CD4-positive, alpha-beta memory T cell (primary cell): ENCODE measurements at regions not wholly inside any gene's neighbourhood (a gene's known extent, or its start where the extent isn't known, plus 50 kb on each side); places are given as distances from the start of the nearest gene placed in this dataset.

Experiments
- CTCF ChIA-PET: fragments of 350-600 bp; sonication (Branson Sonifier 250); formaldehyde crosslinking; loops from one replicate; lab custom pipeline; 2021; ENCODE audit warnings: inconsistent platforms; ENCODE audit not compliant: partially characterized antibody; lab: Charles Lee
- POLR2A ChIA-PET: fragments of 350-600 bp; sonication (Branson Sonifier 250); formaldehyde crosslinking; loops from one replicate; lab custom pipeline; 2021; ENCODE audit not compliant: partially characterized antibody; lab: Charles Lee
- DNase-seq, 5 donors: peaks; one replicate each; pipeline versions ENCODE4 v3.0.0 to v3.0.0-alpha.2; 2020 to 2022; ENCODE audit warnings: mixed read lengths in 1 of 5
- H3K27ac ChIP-seq: one replicate; pipeline ENCODE4 v1.7.0; 2013; ENCODE audit warnings: low read depth, low read length
- H3K27me3 ChIP-seq: 2 replicates; pipeline ENCODE4 v1.7.0; 2013; ENCODE audit warnings: mild to moderate bottlenecking, low read length, moderate library complexity; ENCODE audit not compliant: insufficient read depth
- H3K36me3 ChIP-seq: 2 replicates; pipeline ENCODE4 v1.7.0; 2013; ENCODE audit warnings: mild to moderate bottlenecking, low read length, moderate library complexity; ENCODE audit not compliant: insufficient read depth
- H3K4me1 ChIP-seq: 2 replicates; pipeline ENCODE4 v1.7.0; 2013; ENCODE audit warnings: mild to moderate bottlenecking, low read length, moderate library complexity; ENCODE audit not compliant: insufficient read depth
- H3K4me3 ChIP-seq, 2 donors: one replicate each; pipeline ENCODE4 v1.7.0; 2013; ENCODE audit warnings: low read length in 2 of 2, mild to moderate bottlenecking in 1 of 2
- H3K9me3 ChIP-seq, 2 donors: one replicate each; pipeline ENCODE4 v1.7.0; 2013; ENCODE audit warnings: low read length in 2 of 2, control low read depth in 1 of 2; ENCODE audit not compliant: control insufficient read depth in 1 of 2
- H3K27ac Mint-ChIP-seq, 7 donors: one replicate each; pipeline ENCODE4 v1.8.0; 2020 to 2021; ENCODE audit warnings: mixed read lengths in 7 of 7, mild to moderate bottlenecking in 6 of 7, inconsistent platforms in 3 of 7, moderate library complexity in 3 of 7
- H3K27me3 Mint-ChIP-seq, 2 donors: one replicate each; pipeline ENCODE4 v1.8.0; 2020 to 2021; ENCODE audit warnings: mixed read lengths in 2 of 2
- H3K36me3 Mint-ChIP-seq, 2 donors: one replicate each; pipeline ENCODE4 v1.8.0; 2020 to 2021; ENCODE audit warnings: mixed read lengths in 2 of 2, inconsistent platforms in 1 of 2, mild to moderate bottlenecking in 1 of 2
- H3K4me1 Mint-ChIP-seq, 4 donors: one replicate each; pipeline ENCODE4 v1.8.0; 2020 to 2021; ENCODE audit warnings: mixed read lengths in 4 of 4, mild to moderate bottlenecking in 1 of 4
- H3K4me3 Mint-ChIP-seq, 8 donors: one replicate each; pipeline ENCODE4 v1.8.0; 2020 to 2021; ENCODE audit warnings: mixed read lengths in 8 of 8, mild to moderate bottlenecking in 7 of 8, moderate library complexity in 6 of 8, inconsistent platforms in 3 of 8
- H3K9me3 Mint-ChIP-seq, 8 donors: one replicate each; pipeline ENCODE4 v1.8.0; 2020 to 2021; ENCODE audit warnings: mixed read lengths in 8 of 8, mild to moderate bottlenecking in 5 of 8, inconsistent platforms in 3 of 8, moderate library complexity in 1 of 8
- intact Hi-C: fragments of 100-400 bp; cut with micrococcal nuclease; formaldehyde crosslinking; loops from one replicate; pipeline ENCODE4 v1.15.1; 2023

DNA sequence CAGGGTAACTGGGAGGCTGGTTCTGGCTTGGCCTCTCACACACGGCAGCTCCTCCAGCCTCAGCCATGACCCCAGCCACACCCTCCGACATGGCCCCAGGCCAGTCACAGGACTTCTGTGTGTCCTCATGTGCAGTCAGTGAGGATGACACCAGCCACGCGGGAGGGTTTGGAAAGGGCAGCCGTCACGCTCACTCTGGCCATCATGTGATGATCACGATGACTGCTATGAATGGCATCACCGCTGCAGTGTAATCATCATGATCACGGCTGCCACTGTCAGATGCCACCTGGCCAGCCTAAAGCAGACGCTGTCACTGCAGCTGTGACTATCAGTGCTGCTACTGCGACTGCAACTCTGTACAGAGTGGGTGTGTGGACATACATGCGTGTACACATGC is 640.9 kb downstream of the BRD1 start:
- intact Hi-C loops, result no loop called here
- Histone ChIP-seq H3K27me3 (no peaks in the 10 kb centered on the region), H3K4me3 (no peak overlapping the region), H3K27ac (no peak overlapping the region), H3K9me3 (no peaks in the 10 kb centered on the region), H3K36me3 (no peaks in the 10 kb centered on the region), H3K4me1 (no peaks in the 10 kb centered on the region)
- ChIA-PET POLR2A (no interaction called here), CTCF (no interaction called here)
- H3K9me3 Mint-ChIP-seq, result peaks cover 0 to 6% (median 0%) of the 10 kb centered on the region in 8 donors
- H3K27ac Mint-ChIP-seq, result no peak overlapping the region
- H3K4me3 Mint-ChIP-seq, result no peak overlapping the region
- no peaks in the 10 kb centered on the region for H3K36me3 Mint-ChIP-seq
- H3K27me3 Mint-ChIP-seq, result peaks cover 9 to 13% of the 10 kb centered on the region in 2 donors
- peaks cover 0 to 3% (median 0%) of the 10 kb centered on the region in 4 donors for H3K4me1 Mint-ChIP-seq
- DNase-seq, result no peak

DNA sequence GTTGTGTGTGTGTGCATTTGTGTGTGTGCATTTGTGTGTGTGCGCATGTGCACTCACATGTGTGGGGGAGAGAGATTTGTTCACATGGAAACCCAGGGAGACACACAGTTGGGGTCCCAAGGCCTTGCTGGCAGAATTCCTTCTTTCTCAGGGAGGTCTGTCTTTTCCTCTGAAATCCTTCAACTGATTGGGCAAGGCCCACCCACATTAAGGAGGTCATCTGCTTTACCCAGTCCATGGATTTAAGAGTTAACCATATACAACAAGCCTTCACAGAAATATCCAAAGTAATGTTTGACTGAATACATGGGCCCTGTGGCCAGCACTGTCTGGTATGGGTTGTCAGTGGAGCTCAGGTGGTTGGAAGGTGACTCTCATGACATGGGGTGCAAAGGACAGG is 641.4 kb downstream of the BRD1 start:
- intact Hi-C loops, result no loop called here
- CTCF ChIA-PET, result no interaction called here
- peaks cover 0 to 6% (median 0%) of the 10 kb centered on the region in 8 donors for H3K9me3 Mint-ChIP-seq
- no peaks in the 10 kb centered on the region for H3K4me1 ChIP-seq
- no peaks in the 10 kb centered on the region for H3K9me3 ChIP-seq
- no peaks in the 10 kb centered on the region for H3K36me3 Mint-ChIP-seq
- no peak overlapping the region for H3K4me3 Mint-ChIP-seq
- no peak for DNase-seq
- POLR2A ChIA-PET, result no interaction called here
- no peak overlapping the region for H3K27ac Mint-ChIP-seq
- no peak overlapping the region for H3K27ac ChIP-seq
- H3K27me3 ChIP-seq, result no peaks in the 10 kb centered on the region
- H3K36me3 ChIP-seq, result no peaks in the 10 kb centered on the region
- H3K27me3 Mint-ChIP-seq, result peaks cover 9 to 13% of the 10 kb centered on the region in 2 donors
- no peak overlapping the region for H3K4me3 ChIP-seq
- peaks cover 0 to 3% (median 0%) of the 10 kb centered on the region in 4 donors for H3K4me1 Mint-ChIP-seq

DNA sequence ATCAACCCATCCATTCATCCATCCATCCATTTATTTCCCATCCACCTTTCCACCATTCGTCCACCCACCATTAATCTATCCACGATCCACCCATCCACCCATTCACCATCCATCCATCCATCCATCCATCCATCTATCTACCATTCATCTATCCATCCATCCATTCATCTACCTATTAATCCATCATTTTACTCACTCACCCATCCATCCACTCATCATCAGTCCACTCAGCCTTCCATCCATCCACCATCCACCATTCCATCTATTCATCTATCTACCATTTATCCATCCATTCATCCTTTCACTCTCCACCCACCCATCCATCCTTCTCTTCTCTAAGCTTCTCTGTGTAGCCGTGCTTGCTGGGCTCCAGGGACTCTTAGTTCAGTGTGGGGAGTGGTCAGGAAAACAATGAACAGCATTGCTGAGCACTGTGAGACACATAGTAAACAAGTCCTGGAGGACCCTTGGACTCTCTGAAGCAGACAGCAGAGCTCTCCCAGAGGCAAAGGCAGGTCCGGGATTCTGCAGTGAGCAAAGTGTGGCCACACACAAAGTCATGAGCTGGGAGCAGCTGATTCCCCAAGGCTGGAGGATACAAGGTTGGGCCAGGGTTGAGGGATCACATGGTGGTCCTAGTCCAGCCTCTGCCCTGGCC is 642.2 kb downstream of the BRD1 start:
- Histone ChIP-seq H3K36me3 (no peaks in the 10 kb centered on the region), H3K27ac (no peak overlapping the region), H3K9me3 (no peaks in the 10 kb centered on the region), H3K27me3 (no peaks in the 10 kb centered on the region), H3K4me3 (no peak overlapping the region), H3K4me1 (no peaks in the 10 kb centered on the region)
- Mint-ChIP-seq H3K27me3 (peaks cover 9 to 13% of the 10 kb centered on the region in 2 donors), H3K27ac (no peak overlapping the region), H3K36me3 (no peaks in the 10 kb centered on the region), H3K4me1 (peaks cover 0 to 3% (median 0%) of the 10 kb centered on the region in 4 donors), H3K9me3 (peaks cover 0 to 6% (median 0%) of the 10 kb centered on the region in 8 donors), H3K4me3 (no peak overlapping the region)
- DNase-seq, result no peak
- intact Hi-C loops, result no loop called here
- ChIA-PET POLR2A (no interaction called here), CTCF (no interaction called here)

DNA sequence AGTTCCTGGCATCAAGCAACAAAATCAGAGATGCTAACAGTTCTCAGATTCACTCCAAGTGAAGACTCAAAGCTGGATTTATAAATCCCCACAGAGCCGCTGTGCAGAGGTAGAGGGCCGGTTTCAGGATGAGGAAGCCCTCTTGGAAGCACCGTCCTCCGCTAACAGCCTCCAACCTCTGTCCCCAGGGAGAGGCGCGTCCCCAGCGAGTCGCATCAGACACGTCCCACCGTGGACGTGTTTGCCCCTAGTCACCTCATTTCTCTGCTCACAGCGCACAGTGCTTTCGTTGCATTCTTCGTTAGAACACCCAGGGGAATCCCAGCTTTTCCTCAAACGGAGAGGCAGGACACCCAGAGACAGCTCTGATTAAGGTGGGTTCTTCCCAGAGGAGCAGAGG is 642.9 kb downstream of the BRD1 start:
- Mint-ChIP-seq H3K4me3 (no peak overlapping the region), H3K36me3 (no peaks in the 10 kb centered on the region), H3K27me3 (peaks cover 9 to 13% of the 10 kb centered on the region in 2 donors), H3K9me3 (peaks cover 0 to 6% (median 0%) of the 10 kb centered on the region in 8 donors), H3K4me1 (peaks cover 0 to 3% (median 0%) of the 10 kb centered on the region in 4 donors), H3K27ac (no peak overlapping the region)
- Histone ChIP-seq H3K4me3 (no peak overlapping the region), H3K36me3 (no peaks in the 10 kb centered on the region), H3K27me3 (no peaks in the 10 kb centered on the region), H3K4me1 (no peaks in the 10 kb centered on the region), H3K27ac (no peak overlapping the region), H3K9me3 (no peaks in the 10 kb centered on the region)
- ChIA-PET POLR2A (no interaction called here), CTCF (no interaction called here)
- DNase-seq, result no peak
- intact Hi-C loops, result no loop called here

DNA sequence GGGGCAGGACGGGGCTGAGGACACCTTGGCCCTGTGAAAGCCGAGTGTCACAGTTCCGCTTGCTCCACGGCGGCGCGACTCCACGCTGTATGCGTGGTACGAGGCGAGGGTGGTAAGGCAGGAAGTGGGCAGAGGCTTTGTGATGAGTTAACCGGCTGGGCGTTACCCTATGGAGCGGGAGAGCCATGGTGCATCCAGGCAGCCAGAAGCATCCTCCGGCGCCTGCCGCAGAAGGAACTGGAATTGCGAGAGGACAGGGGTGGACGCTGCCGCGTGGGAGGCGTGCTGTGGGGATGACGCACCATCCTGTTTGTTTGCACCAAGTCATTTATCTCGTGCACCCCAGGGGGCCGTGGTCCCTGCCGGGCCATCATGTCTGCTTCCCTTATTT is 643.9 kb downstream of the BRD1 start:
- CTCF ChIA-PET, result no interaction called here
- POLR2A ChIA-PET, result no interaction called here
- Histone ChIP-seq H3K36me3 (no peaks in the 10 kb centered on the region), H3K4me1 (no peaks in the 10 kb centered on the region), H3K9me3 (no peaks in the 10 kb centered on the region), H3K27me3 (no peaks in the 10 kb centered on the region), H3K4me3 (no peak overlapping the region), H3K27ac (no peak overlapping the region)
- Mint-ChIP-seq H3K36me3 (no peaks in the 10 kb centered on the region), H3K4me3 (no peak overlapping the region), H3K27me3 (peaks cover 9 to 11% of the 10 kb centered on the region in 2 donors), H3K27ac (no peak overlapping the region), H3K4me1 (peaks cover 0 to 3% (median 0%) of the 10 kb centered on the region in 4 donors), H3K9me3 (peaks cover 0 to 6% (median 0%) of the 10 kb centered on the region in 8 donors)
- intact Hi-C loops, result no loop called here
- DNase-seq, result no peak

DNA sequence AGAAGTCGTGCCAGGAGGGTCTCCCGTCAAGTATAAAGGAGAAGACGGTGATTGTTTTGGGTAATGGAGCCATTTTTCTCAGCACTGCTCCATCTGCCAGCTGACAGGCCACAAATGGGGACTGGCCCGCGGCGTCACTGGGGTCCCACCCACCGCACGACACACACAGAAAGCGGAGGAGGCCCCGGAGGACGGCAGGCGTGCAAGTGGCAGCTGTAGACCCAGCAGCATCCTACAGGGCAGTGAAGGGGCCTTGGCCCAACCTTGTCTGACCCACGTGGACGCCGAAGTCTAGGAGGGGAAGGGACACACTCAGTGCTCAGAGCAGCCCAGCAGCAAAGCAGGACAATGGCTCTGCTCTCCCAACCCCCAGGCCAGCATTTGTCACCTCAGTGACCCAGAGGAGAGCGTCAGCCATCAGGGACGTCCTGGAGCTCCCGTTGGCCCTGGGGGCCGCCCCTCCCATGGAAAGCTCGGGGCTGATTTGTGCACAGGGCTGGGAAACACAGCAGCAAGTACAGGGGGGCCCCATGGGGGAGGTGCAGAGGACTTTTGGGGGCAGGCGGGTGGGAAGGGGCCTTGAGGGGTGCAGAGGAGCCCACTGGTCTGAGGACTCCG is 644.4 kb downstream of the BRD1 start:
- Mint-ChIP-seq H3K27ac (no peak overlapping the region), H3K4me1 (peaks cover 0 to 3% (median 0%) of the 10 kb centered on the region in 4 donors), H3K27me3 (peaks cover 7 to 10% of the 10 kb centered on the region in 2 donors), H3K4me3 (no peak overlapping the region), H3K9me3 (peaks cover 0 to 6% (median 0%) of the 10 kb centered on the region in 8 donors), H3K36me3 (no peaks in the 10 kb centered on the region)
- Histone ChIP-seq H3K27me3 (no peaks in the 10 kb centered on the region), H3K4me3 (no peak overlapping the region), H3K9me3 (no peaks in the 10 kb centered on the region), H3K36me3 (no peaks in the 10 kb centered on the region), H3K27ac (no peak overlapping the region), H3K4me1 (no peaks in the 10 kb centered on the region)
- intact Hi-C loops, result no loop called here
- POLR2A ChIA-PET, result no interaction called here
- CTCF ChIA-PET, result no interaction called here
- DNase-seq, result no peak

DNA sequence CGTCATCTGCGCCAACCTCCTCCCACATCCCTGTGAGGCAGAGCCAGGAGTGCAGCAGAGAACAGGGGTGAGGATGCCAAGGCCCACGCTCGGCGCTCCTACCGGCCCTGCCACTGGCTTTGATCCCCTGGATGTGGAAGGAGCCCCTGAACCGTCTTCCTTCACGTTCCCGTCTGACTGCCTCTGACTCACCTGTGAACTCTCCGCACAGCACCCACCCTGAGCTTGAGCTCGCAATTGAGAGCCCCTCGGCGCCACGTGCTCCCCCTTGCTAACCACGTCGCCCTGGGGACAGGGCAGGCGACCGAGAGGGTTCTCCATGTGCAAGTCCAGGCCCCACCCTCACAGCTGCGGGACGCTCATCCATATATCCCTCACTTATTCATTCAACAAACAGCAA is 645.3 kb downstream of the BRD1 start:
- peaks cover 0 to 3% (median 0%) of the 10 kb centered on the region in 4 donors for H3K4me1 Mint-ChIP-seq
- POLR2A ChIA-PET, result no interaction called here

More for the DNA sequence above, 645.3 kb downstream of the BRD1 start:
- CTCF ChIA-PET, result no interaction called here
- Mint-ChIP-seq H3K36me3 (no peaks in the 10 kb centered on the region), H3K4me3 (no peak overlapping the region), H3K27ac (no peak overlapping the region), H3K9me3 (peaks cover 0 to 6% (median 0%) of the 10 kb centered on the region in 8 donors), H3K27me3 (peaks cover 7 to 8% of the 10 kb centered on the region in 2 donors)
- Histone ChIP-seq H3K36me3 (no peaks in the 10 kb centered on the region), H3K27me3 (no peaks in the 10 kb centered on the region), H3K4me1 (no peaks in the 10 kb centered on the region), H3K27ac (no peak overlapping the region), H3K4me3 (no peak overlapping the region), H3K9me3 (no peaks in the 10 kb centered on the region)
- DNase-seq, result no peak
- intact Hi-C loops, result no loop called here
